HG02970 (cell line): ENCODE measurements at regions not wholly inside any gene's neighbourhood (a gene's known extent, or its start where the extent isn't known, plus 50 kb on each side); places are given as distances from the start of the nearest gene placed in this dataset.

ENCODE experiments used
- ATAC-seq: cut with Tn5 transposase; IDR thresholded peaks from one replicate; pipeline ENCODE4 v1.9.1; 2021; ENCODE audit warnings: mild to moderate bottlenecking, moderate library complexity, moderate number of reproducible peaks; ENCODE audit not compliant: unreplicated experiment, low FRiP score

GRCh38 chr2:145038041-145038525, 518.2 kb upstream of the ZEB2 start:
- no peak for ATAC-seq

- ATAC-seq: no peak
Observed at GRCh38 chr2:145036421-145037011, 516.6 kb upstream of the ZEB2 start.

- ATAC-seq: no peak
Observed at GRCh38 chr2:145034511-145034910, 514.6 kb upstream of the ZEB2 start.

GRCh38 chr2:145033438-145033837, 513.5 kb upstream of the ZEB2 start:
- no peak for ATAC-seq

GRCh38 chr2:145032791-145033190, 512.9 kb upstream of the ZEB2 start:
- no peak for ATAC-seq

GRCh38 chr2:145029873-145030272, 510.0 kb upstream of the ZEB2 start:
- no peak for ATAC-seq

GRCh38 chr2:145029081-145029480, 509.2 kb upstream of the ZEB2 start:
- ATAC-seq: no peak

- ATAC-seq: no peak
Observed at GRCh38 chr2:145028101-145028920, 508.4 kb upstream of the ZEB2 start.

GRCh38 chr2:145026456-145027455, 506.8 kb upstream of the ZEB2 start:
- no peak for ATAC-seq

GRCh38 chr2:145025382-145025781, 505.5 kb upstream of the ZEB2 start:
- no peak for ATAC-seq

GRCh38 chr2:145023334-145023934, 503.5 kb upstream of the ZEB2 start:
- ATAC-seq: no peak

GRCh38 chr2:145022666-145023333, 502.9 kb upstream of the ZEB2 start:
- no peak for ATAC-seq

GRCh38 chr2:145021962-145022665, 502.2 kb upstream of the ZEB2 start:
- no peak for ATAC-seq

- no peak for ATAC-seq
Observed at GRCh38 chr2:145020694-145021093, 500.8 kb upstream of the ZEB2 start.

- no peak for ATAC-seq
Observed at GRCh38 chr2:145020139-145020538, 500.2 kb upstream of the ZEB2 start.

- no peak for ATAC-seq
Observed at GRCh38 chr2:145018502-145018901, 498.6 kb upstream of the ZEB2 start.

- no peak for ATAC-seq
Observed at GRCh38 chr2:145017149-145017548, 497.2 kb upstream of the ZEB2 start.

GRCh38 chr2:145016711-145017110, 496.8 kb upstream of the ZEB2 start:
- no peak for ATAC-seq

- no peak for ATAC-seq
Observed at GRCh38 chr2:145015561-145015960, 495.6 kb upstream of the ZEB2 start.
